ENCODE measurements at regions not wholly inside any gene's neighbourhood (a gene's known extent, or its start where the extent isn't known, plus 50 kb on each side); places are given as distances from the start of the nearest gene placed in this dataset.

- H3K9ac ChIP-seq: no peak overlapping the region
- no peak overlapping the region for H3K4me2 ChIP-seq (ENCODE audit: unreplicated experiment)
- no peak overlapping the region for H3K27ac ChIP-seq
- no peaks in the 10 kb centered on the region for H3K4me1 ChIP-seq (ENCODE audit: insufficient read depth)
- H3K79me2 ChIP-seq (ENCODE audit: insufficient read depth): no peaks in the 10 kb centered on the region
- WGBS, 2 experiments (ENCODE audit: low coverage in 1 of 2, low lambda C conversion rate in 2 of 2, missing lambda C conversion rate in 2 of 2): 84% methylated on average over 5 of the region's 5 CpGs
- H2AFZ ChIP-seq: no peak overlapping the region
- H3K27me3 ChIP-seq (replicated peaks; ENCODE audit: insufficient read depth): no peaks in the 10 kb centered on the region
- no peaks in the 10 kb centered on the region for H3F3A ChIP-seq (ENCODE audit: insufficient read depth)
- H4K20me1 ChIP-seq (ENCODE audit: insufficient read depth): no peaks in the 10 kb centered on the region
- in situ Hi-C loops (cut with MboI): no loop called here
- no peak overlapping the region for H3K4me3 ChIP-seq
- no peaks in the 10 kb centered on the region for H3K9me2 ChIP-seq (ENCODE audit: insufficient read depth)
- no peak for TF ChIP-seq EZH2 (IDR thresholded peaks at IDR 0.05; ENCODE audit: insufficient read depth, poor library complexity, severe bottlenecking)
- TF ChIP-seq EZH2phosphoT487 (IDR thresholded peaks at IDR 0.05; ENCODE audit: insufficient read depth, low read depth): no peak
- no peak for DNase-seq
- no peaks in the 10 kb centered on the region for H3K9me3 ChIP-seq (ENCODE audit: low read depth)
- H3K36me3 ChIP-seq (ENCODE audit: low read depth): no peaks in the 10 kb centered on the region
Observed at GRCh38 chr2:149894760-149895159, 307.2 kb upstream of the MMADHC start.

DNA sequence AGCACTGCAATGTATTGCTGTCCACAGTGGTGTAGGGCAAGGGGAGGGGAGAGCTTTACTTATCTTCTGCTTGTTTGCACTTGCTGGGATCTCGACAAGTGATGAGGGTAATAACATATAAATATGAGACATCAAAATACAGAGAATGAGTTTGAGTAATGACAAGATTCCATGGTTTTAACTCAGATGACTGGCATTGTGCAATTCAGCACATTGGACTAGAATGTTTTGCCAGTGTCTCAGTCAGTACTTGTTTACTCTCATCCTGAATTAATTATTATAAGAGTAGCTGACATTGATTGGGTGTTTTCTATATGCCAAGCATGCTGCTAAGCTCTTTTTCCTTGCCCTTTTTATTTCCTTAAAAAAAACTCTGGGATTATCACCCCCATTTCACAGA is 306.7 kb upstream of the MMADHC start:
- H2AFZ ChIP-seq: no peak overlapping the region
- no peaks in the 10 kb centered on the region for H4K20me1 ChIP-seq (ENCODE audit: insufficient read depth)
- no peak overlapping the region for H3K27ac ChIP-seq
- no peak overlapping the region for H3K9ac ChIP-seq
- H3K4me3 ChIP-seq: no peak overlapping the region
- H3K9me2 ChIP-seq (ENCODE audit: insufficient read depth): no peaks in the 10 kb centered on the region
- H3K36me3 ChIP-seq (ENCODE audit: low read depth): no peaks in the 10 kb centered on the region
- no peaks in the 10 kb centered on the region for H3K9me3 ChIP-seq (ENCODE audit: low read depth)
- WGBS, 2 experiments (ENCODE audit: low coverage in 1 of 2, low lambda C conversion rate in 2 of 2, missing lambda C conversion rate in 2 of 2): 6 to 15% methylated on average over 1 of the region's 1 CpG
- in situ Hi-C loops (cut with MboI): no loop called here
- H3K4me1 ChIP-seq (ENCODE audit: insufficient read depth): no peaks in the 10 kb centered on the region
- no peaks in the 10 kb centered on the region for H3K27me3 ChIP-seq (replicated peaks; ENCODE audit: insufficient read depth)
- TF ChIP-seq EZH2 (IDR thresholded peaks at IDR 0.05; ENCODE audit: insufficient read depth, poor library complexity, severe bottlenecking): no peak
- TF ChIP-seq EZH2phosphoT487 (IDR thresholded peaks at IDR 0.05; ENCODE audit: insufficient read depth, low read depth): no peak
- peak; percentile 17 for DNase-seq
- H3F3A ChIP-seq (ENCODE audit: insufficient read depth): no peaks in the 10 kb centered on the region
- no peak overlapping the region for H3K4me2 ChIP-seq (ENCODE audit: unreplicated experiment)
- H3K79me2 ChIP-seq (ENCODE audit: insufficient read depth): no peaks in the 10 kb centered on the region

GRCh38 chr2:149892563-149892962 is 305.0 kb upstream of the MMADHC start:
- no peak overlapping the region for H2AFZ ChIP-seq
- H3K36me3 ChIP-seq (ENCODE audit: low read depth): no peaks in the 10 kb centered on the region
- H3K4me3 ChIP-seq: no peak overlapping the region
- 23 to 24% methylated on average over 1 of the region's 1 CpG for WGBS, 2 experiments (ENCODE audit: low coverage in 1 of 2, low lambda C conversion rate in 2 of 2, missing lambda C conversion rate in 2 of 2)
- no peaks in the 10 kb centered on the region for H3K4me1 ChIP-seq (ENCODE audit: insufficient read depth)
- TF ChIP-seq EZH2 (IDR thresholded peaks at IDR 0.05; ENCODE audit: insufficient read depth, poor library complexity, severe bottlenecking): no peak
- TF ChIP-seq EZH2phosphoT487 (IDR thresholded peaks at IDR 0.05; ENCODE audit: insufficient read depth, low read depth): no peak
- H3K27ac ChIP-seq: no peak overlapping the region
- in situ Hi-C loops (cut with MboI): no loop called here
- no peaks in the 10 kb centered on the region for H3F3A ChIP-seq (ENCODE audit: insufficient read depth)
- H3K9me3 ChIP-seq (ENCODE audit: low read depth): no peaks in the 10 kb centered on the region
- H4K20me1 ChIP-seq (ENCODE audit: insufficient read depth): no peaks in the 10 kb centered on the region
- H3K9me2 ChIP-seq (ENCODE audit: insufficient read depth): 0 out of 2 replicates have a peak, but pooled peaks cover 4% of the 10 kb centered on the region
- no peaks in the 10 kb centered on the region for H3K79me2 ChIP-seq (ENCODE audit: insufficient read depth)
- H3K27me3 ChIP-seq (replicated peaks; ENCODE audit: insufficient read depth): no peaks in the 10 kb centered on the region
- H3K4me2 ChIP-seq (ENCODE audit: unreplicated experiment): no peak overlapping the region
- DNase-seq: no peak
- H3K9ac ChIP-seq: no peak overlapping the region

DNA sequence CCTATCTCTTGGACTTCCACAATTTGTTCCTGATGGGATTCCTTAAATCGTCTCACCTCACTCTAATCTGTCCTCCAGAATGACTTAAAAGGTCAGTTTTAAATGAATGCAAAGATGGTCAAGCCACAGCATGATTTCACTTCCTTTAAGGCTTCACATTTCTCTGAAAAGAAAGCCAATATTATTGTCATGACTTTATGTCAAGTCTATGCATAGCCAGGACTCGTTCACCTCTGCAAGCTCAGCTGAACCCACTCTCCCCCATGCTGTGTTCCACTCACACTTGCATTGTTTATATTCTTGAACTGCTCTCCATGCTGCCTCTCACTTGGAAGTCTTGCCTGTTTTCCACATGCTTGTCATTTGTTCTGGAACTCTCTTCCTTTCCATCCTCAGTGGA is 298.4 kb upstream of the MMADHC start:
- Histone ChIP-seq H3K79me2 (ENCODE audit: insufficient read depth) (no peaks in the 10 kb centered on the region), H3K36me3 (ENCODE audit: low read depth) (no peaks in the 10 kb centered on the region), H4K20me1 (ENCODE audit: insufficient read depth) (no peaks in the 10 kb centered on the region), H3K27ac (no peak overlapping the region), H3K4me1 (ENCODE audit: insufficient read depth) (no peaks in the 10 kb centered on the region), H2AFZ (no peak overlapping the region), H3K9ac (no peak overlapping the region), H3K27me3 (replicated peaks; ENCODE audit: insufficient read depth) (no peaks in the 10 kb centered on the region), H3K4me2 (ENCODE audit: unreplicated experiment) (no peak overlapping the region), H3K9me2 (ENCODE audit: insufficient read depth) (0 out of 2 replicates have a peak, but pooled peaks cover 4% of the 10 kb centered on the region), H3K9me3 (ENCODE audit: low read depth) (no peaks in the 10 kb centered on the region), H3F3A (ENCODE audit: insufficient read depth) (no peaks in the 10 kb centered on the region), H3K4me3 (no peak overlapping the region)
- TF ChIP-seq EZH2phosphoT487 (IDR thresholded peaks at IDR 0.05; ENCODE audit: insufficient read depth, low read depth) (no peak), EZH2 (IDR thresholded peaks at IDR 0.05; ENCODE audit: insufficient read depth, poor library complexity, severe bottlenecking) (no peak)
- in situ Hi-C loops (cut with MboI): no loop called here
- WGBS, 2 experiments (ENCODE audit: low coverage in 1 of 2, low lambda C conversion rate in 2 of 2, missing lambda C conversion rate in 2 of 2): 92 to 97% methylated on average over 2 of the region's 2 CpGs
- DNase-seq: no peak

DNA sequence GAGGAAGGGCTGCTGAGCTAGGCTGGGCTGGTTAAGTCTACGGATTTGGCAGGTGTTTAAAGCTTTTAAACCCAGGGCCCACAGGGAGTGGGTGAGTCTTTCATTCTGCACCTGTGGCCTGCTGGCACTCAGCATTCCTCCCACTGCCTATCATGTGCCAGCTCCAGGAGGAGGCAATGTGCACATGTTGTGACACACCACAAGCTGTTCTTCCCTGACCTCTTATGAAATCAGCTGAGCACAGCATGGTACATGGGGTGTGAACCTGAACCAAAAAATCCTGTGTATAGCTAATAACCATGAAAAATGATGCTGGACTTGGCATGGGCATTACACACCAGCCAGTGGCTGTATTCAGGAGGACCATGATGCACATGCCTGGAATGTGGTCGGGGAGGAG is 297.9 kb upstream of the MMADHC start:
- Histone ChIP-seq H3F3A (ENCODE audit: insufficient read depth) (no peaks in the 10 kb centered on the region), H3K27ac (no peak overlapping the region), H3K9me2 (ENCODE audit: insufficient read depth) (0 out of 2 replicates have a peak, but pooled peaks cover 4% of the 10 kb centered on the region), H3K9ac (no peak overlapping the region), H2AFZ (no peak overlapping the region), H4K20me1 (ENCODE audit: insufficient read depth) (no peaks in the 10 kb centered on the region), H3K4me1 (ENCODE audit: insufficient read depth) (no peaks in the 10 kb centered on the region), H3K4me2 (ENCODE audit: unreplicated experiment) (no peak overlapping the region), H3K79me2 (ENCODE audit: insufficient read depth) (no peaks in the 10 kb centered on the region), H3K27me3 (replicated peaks; ENCODE audit: insufficient read depth) (no peaks in the 10 kb centered on the region), H3K4me3 (no peak overlapping the region), H3K9me3 (ENCODE audit: low read depth) (no peaks in the 10 kb centered on the region), H3K36me3 (ENCODE audit: low read depth) (no peaks in the 10 kb centered on the region)
- DNase-seq: peak; percentile 13
- 81 to 89% methylated on average over 2 of the region's 2 CpGs for WGBS, 2 experiments (ENCODE audit: low coverage in 1 of 2, low lambda C conversion rate in 2 of 2, missing lambda C conversion rate in 2 of 2)
- TF ChIP-seq EZH2 (IDR thresholded peaks at IDR 0.05; ENCODE audit: insufficient read depth, poor library complexity, severe bottlenecking): no peak
- no peak for TF ChIP-seq EZH2phosphoT487 (IDR thresholded peaks at IDR 0.05; ENCODE audit: insufficient read depth, low read depth)
- in situ Hi-C loops (cut with MboI): no loop called here
